T-cell (primary cell): ENCODE measurements at regions not wholly inside any gene's neighbourhood (a gene's known extent, or its start where the extent isn't known, plus 50 kb on each side); places are given as distances from the start of the nearest gene placed in this dataset.

ENCODE experiments used
- ATAC-seq, 4 experiments: fragments of 200-7000 bp in 3 of 4; fragments of 150-1000 bp in 1 of 4; cut with Tn5 transposase; replicated peaks in 1 of 4; 1 replicate in 3 of 4; 2 replicates in 1 of 4; pipeline ENCODE4 v1.10.0; 2021; ENCODE audit warnings: moderate library complexity in 3 of 4, mild to moderate bottlenecking in 2 of 4, moderate number of reproducible peaks in 1 of 4
- CTCF ChIA-PET, 2 donors: fragments of 300-600 bp; sonication (Branson Sonifier 250); formaldehyde crosslinking; loops; one replicate each; lab custom pipeline; 2022; ENCODE audit warnings: antibody characterized with exemption in 2 of 2; lab: Charles Lee
- POLR2A ChIA-PET, 2 donors: fragments of 300-600 bp; sonication (Branson Sonifier 250); formaldehyde crosslinking; loops; one replicate each; lab custom pipeline; 2022; ENCODE audit warnings: antibody characterized with exemption in 2 of 2; lab: Charles Lee
- DNase-seq, 35 experiments: peaks; one replicate each; pipeline versions ENCODE4 v3.0.0 to v3.0.0-alpha.2; 2013 to 2023
- H3K27ac ChIP-seq: one replicate; pipeline ENCODE4 v1.5.1; 2013; ENCODE audit warnings: low read length
- H3K27me3 ChIP-seq, 2 experiments: replicated peaks in 1 of 2; 1 replicate in 1 of 2; 2 replicates in 1 of 2; pipeline versions ENCODE4 v1.6.1 to v1.7.0; 2013; ENCODE audit warnings: low read length in 1 of 2, mixed read lengths in 1 of 2; ENCODE audit not compliant: control insufficient read depth in 2 of 2, insufficient read depth in 2 of 2; ENCODE audit errors: extremely low read depth in 1 of 2
- H3K36me3 ChIP-seq, 2 donors: 1 replicate in 1 of 2; 2 replicates in 1 of 2; pipeline versions ENCODE4 v1.6.1 to v1.7.0; 2013; ENCODE audit warnings: low read length in 1 of 2; ENCODE audit not compliant: control insufficient read depth in 2 of 2, insufficient read depth in 1 of 2; ENCODE audit errors: extremely low read depth in 1 of 2
- H3K4me1 ChIP-seq, 2 experiments: 1 replicate in 1 of 2; 2 replicates in 1 of 2; pipeline versions ENCODE4 v1.6.1 to v1.7.0; 2013; ENCODE audit warnings: low read length in 2 of 2, mixed read lengths in 1 of 2; ENCODE audit not compliant: insufficient read depth in 2 of 2, control insufficient read depth in 1 of 2; ENCODE audit errors: extremely low read depth in 1 of 2
- H3K4me3 ChIP-seq, 2 donors: 1 replicate in 1 of 2; 2 replicates in 1 of 2; pipeline versions ENCODE4 v1.5.1 to v1.7.0; 2013; ENCODE audit warnings: mild to moderate bottlenecking in 2 of 2, low read length in 1 of 2, moderate library complexity in 1 of 2; ENCODE audit not compliant: control insufficient read depth in 1 of 2; ENCODE audit errors: extremely low read depth in 1 of 2
- H3K9me3 ChIP-seq: 2 replicates; pipeline ENCODE4 v1.7.0; 2013
- H3K27ac Mint-ChIP-seq, 2 donors: one replicate each; pipeline ENCODE4 v1.8.0; 2020 to 2021; ENCODE audit warnings: mild to moderate bottlenecking in 2 of 2, mixed read lengths in 2 of 2
- H3K27me3 Mint-ChIP-seq, 2 donors: one replicate each; pipeline ENCODE4 v1.8.0; 2021 to 2022; ENCODE audit warnings: mixed read lengths in 2 of 2
- H3K36me3 Mint-ChIP-seq: one replicate; pipeline ENCODE4 v1.8.0; 2021; ENCODE audit warnings: mixed read lengths
- H3K4me1 Mint-ChIP-seq, 3 donors: one replicate each; pipeline ENCODE4 v1.8.0; 2020 to 2022; ENCODE audit warnings: mixed read lengths in 3 of 3, mild to moderate bottlenecking in 1 of 3
- H3K4me3 Mint-ChIP-seq, 3 donors: one replicate each; pipeline ENCODE4 v1.8.0; 2020 to 2022; ENCODE audit warnings: mild to moderate bottlenecking in 3 of 3, mixed read lengths in 3 of 3, moderate library complexity in 3 of 3
- H3K9me3 Mint-ChIP-seq, 3 donors: one replicate each; pipeline ENCODE4 v1.8.0; 2020 to 2022; ENCODE audit warnings: mixed read lengths in 3 of 3
- WGBS: methylation state at CpG from one replicate; pipeline ENCODE4 v1.1.5; 2013; ENCODE audit warnings: missing lambda C conversion rate; ENCODE audit not compliant: insufficient coverage; 5-methylcytosine and 5-hydroxymethylcytosine counted together

DNA sequence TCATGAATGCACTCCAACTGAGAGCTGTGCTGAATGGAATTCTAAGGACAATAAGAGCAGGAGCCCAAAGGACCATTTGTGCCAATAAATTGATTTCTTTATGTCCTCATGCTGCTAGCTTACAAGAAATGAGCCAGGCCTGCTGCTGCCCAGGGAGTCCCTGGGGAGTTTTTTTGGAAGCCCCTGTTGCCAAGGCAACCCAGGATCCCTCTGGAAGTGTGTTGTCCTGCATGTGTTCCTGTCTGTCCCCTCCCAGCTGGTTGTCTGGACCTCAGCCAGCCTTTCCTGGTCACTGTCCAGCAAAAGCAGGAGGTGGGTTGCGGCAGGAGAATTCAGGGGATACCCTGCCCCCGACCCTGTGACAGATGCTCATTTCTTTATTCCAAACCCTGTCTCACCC, 51.0 kb upstream of the GPRC5B start:
- WGBS = 58% methylated on average over 2 of the region's 2 CpGs
- no peak overlapping the region for H3K4me3 Mint-ChIP-seq
- Histone ChIP-seq H3K27ac (no peak overlapping the region), H3K36me3 (no peaks in the 10 kb centered on the region), H3K4me1 (no peaks in the 10 kb centered on the region), H3K27me3 (peaks cover 0 to 14% of the 10 kb centered on the region in 2 experiments), H3K4me3 (no peak overlapping the region), H3K9me3 (no peaks in the 10 kb centered on the region)
- DNase-seq = no peak
- H3K27ac Mint-ChIP-seq = no peak overlapping the region
- H3K36me3 Mint-ChIP-seq = no peaks in the 10 kb centered on the region
- POLR2A ChIA-PET = no interaction called here
- H3K9me3 Mint-ChIP-seq = no peaks in the 10 kb centered on the region
- CTCF ChIA-PET = no interaction called here
- no peak for ATAC-seq
- H3K27me3 Mint-ChIP-seq = peaks cover 18 to 30% of the 10 kb centered on the region in 2 donors
- H3K4me1 Mint-ChIP-seq = no peaks in the 10 kb centered on the region
